ENCODE measurements at regions not wholly inside any gene's neighbourhood (a gene's known extent, or its start where the extent isn't known, plus 50 kb on each side); places are given as distances from the start of the nearest gene placed in this dataset.

- TF ChIP-seq ETS1 (conservative IDR thresholded peaks at IDR 0.05; ENCODE audit: control insufficient read depth, low read depth, low read length) (no peak), ZNF57 (CRISPR knock-in tag; IDR thresholded peaks at IDR 0.05) (no peak), NRF1 (conservative IDR thresholded peaks at IDR 0.05 in 1 of 2, IDR thresholded peaks at IDR 0.05 in 1 of 2) (no peak), PHF8 (IDR thresholded peaks at IDR 0.05; ENCODE audit: borderline replicate concordance, low read length) (no peak), BCL6 (CRISPR knock-in tag; IDR thresholded peaks at IDR 0.05) (no peak), TFAM (CRISPR knock-in tag; conservative IDR thresholded peaks at IDR 0.05) (no peak)
Measured at GRCh38 chr9:32010322-32010721, 374.1 kb upstream of the ACO1 start (continued).

GRCh38 chr9:32011049-32011448 is 373.4 kb upstream of the ACO1 start:
- no TSS peak for BruUV-seq (replicated peaks)
- CTCF ChIA-PET (ENCODE audit: low intra/inter-chr PET ratio) = no interaction called here
- intact Hi-C loops (cut with micrococcal nuclease) = no loop called here
- ATAC-seq (no peak), FAIRE-seq (no peak), DNase-seq (ENCODE audit: extremely low read depth in 1 of 4, low spot score in 3 of 4) (no peak)
- H3K9me3 ChIP-seq (replicated peaks; ENCODE audit: control insufficient read depth, insufficient read depth, low read depth, low read length) = no peaks in the 10 kb centered on the region
- no CpG with 5 or more reads among the region's 2 CpGs for WGBS (ENCODE audit: insufficient coverage, low coverage, missing lambda C conversion rate)
- no peaks in the 10 kb centered on the region for H3K9me1 ChIP-seq (ENCODE audit: control insufficient read depth, insufficient read depth, low read length)
- no peaks in the 10 kb centered on the region for H3K27me3 ChIP-seq (ENCODE audit: control insufficient read depth in 2 of 2, insufficient read depth in 2 of 2, low read length in 2 of 2)
- H2AFZ ChIP-seq (ENCODE audit: low read depth, low read length) = no peak overlapping the region
- H4K20me1 ChIP-seq (replicated peaks; ENCODE audit: control insufficient read depth, insufficient read depth, low read length) = no peaks in the 10 kb centered on the region
- in situ Hi-C loops (cut with MboI) = no loop called here
- TF ChIP-seq ZNF124 (CRISPR knock-in tag; IDR thresholded peaks at IDR 0.05) (no peak), NFE2 (IDR thresholded peaks at IDR 0.05; ENCODE audit: low read depth) (no peak), CBFA2T3 (IDR thresholded peaks at IDR 0.05) (no peak)
- no peak overlapping the region for H3K9ac ChIP-seq (ENCODE audit: insufficient read depth in 1 of 2, low read depth in 2 of 2, low read length in 2 of 2)
- H3K27ac ChIP-seq (ENCODE audit: extremely low read depth, low read depth, low read length) = no peak overlapping the region
- H3K4me1 ChIP-seq (replicated peaks in 1 of 2; ENCODE audit: control insufficient read depth in 2 of 2, insufficient read depth in 2 of 2, low read length in 2 of 2) = no peaks in the 10 kb centered on the region
- H3K4me2 ChIP-seq (ENCODE audit: insufficient read depth, low read length) = no peak overlapping the region
- H3K36me3 ChIP-seq (ENCODE audit: control insufficient read depth, insufficient read depth, low read length) = no peaks in the 10 kb centered on the region
- POLR2A ChIA-PET = no interaction called here
- no peak overlapping the region for H3K4me3 ChIP-seq
- no peaks in the 10 kb centered on the region for H3K79me2 ChIP-seq (ENCODE audit: control insufficient read depth, insufficient read depth, low read length)

All from K562 (cell line).